GM19023 (cell line): ENCODE measurements at regions not wholly inside any gene's neighbourhood (a gene's known extent, or its start where the extent isn't known, plus 50 kb on each side); places are given as distances from the start of the nearest gene placed in this dataset.

Source experiments
- ATAC-seq: cut with Tn5 transposase; IDR thresholded peaks from one replicate; pipeline ENCODE4 v1.9.1; 2021; ENCODE audit warnings: mild to moderate bottlenecking, moderate library complexity; ENCODE audit not compliant: unreplicated experiment

DNA sequence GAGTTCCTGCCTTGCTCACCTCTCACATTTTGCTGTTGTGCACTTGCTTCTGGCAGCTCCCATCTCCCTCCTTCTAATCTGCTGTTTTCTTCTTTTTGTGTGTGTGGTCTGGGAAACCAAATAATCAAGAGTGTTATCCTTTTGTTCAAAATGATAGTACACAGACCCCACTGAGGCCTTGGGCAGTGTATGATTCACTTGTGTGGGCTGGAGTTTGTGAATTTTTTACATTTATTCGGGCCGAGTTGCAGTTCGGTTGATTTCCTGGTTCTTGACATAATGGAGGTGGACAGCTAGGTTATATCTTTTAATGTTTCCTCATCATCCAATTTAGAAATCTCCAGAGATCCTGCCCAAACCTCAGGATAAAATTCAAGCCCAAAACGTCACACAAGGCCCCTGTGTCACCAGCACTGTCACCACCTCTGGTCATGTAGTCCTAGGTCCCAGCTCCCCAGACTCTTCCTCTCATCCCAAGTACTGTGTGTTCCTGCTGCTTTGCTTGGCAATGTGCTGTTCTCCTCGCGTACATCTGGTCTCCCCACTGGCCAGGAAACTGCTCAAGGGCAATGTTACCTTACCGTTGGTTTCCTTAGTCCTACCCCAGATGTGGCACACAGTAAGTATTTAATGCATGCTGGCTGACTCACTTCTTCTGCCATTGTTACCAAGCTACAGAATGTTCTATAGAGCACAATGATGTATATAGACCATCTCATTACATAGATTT, 55.7 kb upstream of the PHACTR2 start:
- no peak for ATAC-seq

DNA sequence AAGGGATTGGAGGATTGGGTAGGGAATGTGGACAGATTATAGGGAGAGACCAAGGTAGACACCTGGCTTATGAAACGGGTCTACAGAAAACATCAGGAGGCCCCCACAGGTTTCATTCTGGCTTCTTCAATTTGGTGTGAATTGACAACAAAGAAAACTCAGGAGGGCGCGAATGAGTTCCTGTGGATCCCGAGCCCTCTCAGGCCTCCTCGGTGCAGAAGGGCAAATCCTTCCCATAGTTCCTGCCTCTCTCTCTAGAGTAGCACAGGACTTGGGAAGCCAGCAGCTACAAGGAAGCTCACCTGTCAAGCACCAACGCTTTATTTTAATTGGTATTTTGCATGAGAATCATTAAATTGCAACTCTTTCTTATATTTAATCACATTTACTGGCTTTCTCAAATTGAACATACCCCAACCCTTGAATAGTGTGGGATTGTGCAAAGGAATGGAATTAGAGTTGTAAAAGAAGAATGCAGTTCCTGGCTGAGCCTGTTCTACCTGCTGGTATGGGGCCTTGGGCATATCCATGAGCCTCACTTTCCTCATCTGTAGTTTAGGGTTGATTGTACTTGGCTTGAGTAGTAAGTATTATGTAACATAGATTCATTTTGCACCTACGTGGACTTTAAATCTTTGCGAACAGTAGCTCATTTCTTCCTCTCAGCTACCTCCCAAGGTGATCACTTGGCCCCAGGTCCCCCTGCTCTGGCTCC, 56.4 kb upstream of the PHACTR2 start:
- ATAC-seq, result no peak

DNA sequence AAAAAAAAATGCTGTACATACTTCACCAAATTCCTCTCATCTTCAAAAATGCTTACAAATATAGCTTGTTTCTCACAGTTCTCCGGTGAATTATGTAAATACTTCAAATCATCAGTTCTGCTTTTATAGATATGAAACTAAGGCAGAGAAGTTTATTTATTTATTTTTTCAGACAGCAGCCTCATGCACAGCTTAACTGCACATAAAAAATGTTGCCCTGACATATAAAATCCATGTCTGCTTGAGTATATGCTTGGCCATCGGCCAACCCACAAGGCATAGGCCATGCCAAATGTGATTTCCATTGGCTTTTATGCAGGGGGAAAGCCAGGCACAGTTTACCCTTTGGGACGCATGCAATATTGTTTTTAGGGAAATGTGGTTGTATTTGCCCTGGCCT, 57.3 kb upstream of the PHACTR2 start:
- ATAC-seq, result no peak

DNA sequence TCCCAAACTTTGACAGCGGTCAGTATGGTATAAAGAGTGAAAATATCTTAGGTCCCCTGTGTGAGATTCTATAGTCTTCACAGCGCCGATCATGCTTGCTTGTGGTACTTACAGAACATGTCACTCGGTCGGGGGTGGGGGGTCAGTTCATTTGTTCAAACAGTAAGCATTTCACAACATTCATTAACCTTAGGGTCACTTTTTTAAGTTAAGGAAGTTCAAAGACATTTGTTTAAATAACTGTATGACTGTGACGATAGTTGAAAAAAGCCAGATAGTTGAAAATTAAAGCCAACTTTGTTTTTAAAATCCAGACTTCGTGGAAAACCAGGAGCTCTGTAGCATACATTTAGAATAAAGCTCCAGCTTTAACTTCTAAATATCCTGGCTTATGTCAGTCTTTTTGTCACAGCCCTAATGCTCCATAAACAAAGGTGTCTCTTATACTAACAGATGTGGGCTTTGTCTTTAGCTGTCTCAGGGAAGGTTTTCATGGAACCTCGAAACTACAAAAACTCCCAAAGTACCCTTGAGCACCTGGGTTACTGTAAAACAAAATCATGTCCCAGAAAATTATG, 57.9 kb upstream of the PHACTR2 start:
- ATAC-seq, result no peak

DNA sequence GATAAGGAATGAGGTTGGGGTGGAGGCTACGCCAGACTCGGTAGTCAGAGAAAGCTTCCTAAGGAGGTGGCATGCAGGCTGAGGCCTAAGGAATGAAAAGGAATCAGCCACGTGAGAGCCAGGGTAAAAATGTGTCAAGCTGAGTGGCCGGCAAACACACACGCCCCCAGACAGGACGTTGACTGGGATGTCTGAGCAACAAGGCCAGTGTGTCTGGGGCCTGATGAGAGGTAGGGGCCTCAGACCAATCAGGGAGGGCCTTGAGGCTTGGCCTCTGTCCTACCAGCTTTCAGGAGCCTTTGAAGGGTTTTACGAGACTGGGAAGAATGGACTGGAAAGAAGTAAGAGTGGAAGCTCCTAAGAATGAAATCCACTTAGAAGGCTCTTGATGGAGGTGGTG, 61.0 kb upstream of the PHACTR2 start:
- no peak for ATAC-seq

DNA sequence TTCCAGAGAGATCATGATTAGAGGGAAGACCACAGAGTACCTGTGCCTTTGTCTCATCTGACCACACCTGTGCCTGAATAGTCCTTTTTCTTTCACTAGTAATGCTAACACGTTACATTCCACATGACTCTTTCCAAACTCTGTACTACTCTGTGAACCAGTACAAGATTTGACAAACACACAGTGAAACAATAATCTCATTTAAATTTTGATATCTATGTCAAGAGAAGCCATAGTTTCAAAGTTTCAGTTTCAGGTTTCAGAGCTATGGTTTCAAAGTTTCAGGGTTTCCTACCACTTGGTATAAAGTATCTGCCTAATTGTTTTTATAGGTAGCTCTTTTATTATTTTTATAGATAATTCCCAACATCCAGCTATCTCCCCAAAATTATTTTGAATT, 62.0 kb upstream of the PHACTR2 start:
- ATAC-seq, result no peak

DNA sequence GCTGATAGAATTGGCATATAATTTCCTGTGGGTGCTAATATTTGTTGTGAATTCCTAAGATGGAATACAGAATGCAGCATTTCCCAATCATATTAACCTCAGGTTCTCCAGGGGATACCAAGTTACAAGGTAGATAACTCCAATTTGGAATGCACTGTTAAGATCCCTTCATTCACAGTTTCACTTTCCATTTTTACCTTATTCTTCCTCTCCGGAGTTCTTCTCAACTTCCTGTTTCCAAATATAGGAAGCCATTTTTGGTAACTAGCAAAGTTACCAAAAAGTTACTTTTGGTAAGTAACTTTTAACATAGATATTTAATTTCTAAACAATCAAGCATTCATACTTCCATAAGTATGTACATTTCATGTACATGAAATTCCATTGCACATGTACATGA, 63.5 kb upstream of the PHACTR2 start:
- ATAC-seq, result no peak

DNA sequence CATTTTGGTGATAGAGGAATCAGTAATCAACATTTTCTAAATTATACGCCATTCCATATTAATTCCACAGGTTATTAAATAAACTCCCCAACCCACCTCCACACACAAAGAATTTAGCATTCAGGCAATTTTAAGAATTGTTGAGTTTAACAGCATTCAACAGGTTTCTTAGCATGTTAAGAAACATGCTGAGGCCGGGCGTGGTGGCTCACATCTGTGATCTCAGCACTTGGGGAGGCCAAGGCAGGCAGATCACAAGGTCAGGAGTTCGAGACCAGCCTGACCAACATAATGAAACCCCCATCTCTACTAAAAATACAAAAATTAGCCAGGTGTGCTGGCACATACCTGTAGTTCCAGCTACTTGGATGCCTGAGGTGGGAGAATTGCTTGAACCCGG, 64.0 kb upstream of the PHACTR2 start:
- ATAC-seq, result no peak

DNA sequence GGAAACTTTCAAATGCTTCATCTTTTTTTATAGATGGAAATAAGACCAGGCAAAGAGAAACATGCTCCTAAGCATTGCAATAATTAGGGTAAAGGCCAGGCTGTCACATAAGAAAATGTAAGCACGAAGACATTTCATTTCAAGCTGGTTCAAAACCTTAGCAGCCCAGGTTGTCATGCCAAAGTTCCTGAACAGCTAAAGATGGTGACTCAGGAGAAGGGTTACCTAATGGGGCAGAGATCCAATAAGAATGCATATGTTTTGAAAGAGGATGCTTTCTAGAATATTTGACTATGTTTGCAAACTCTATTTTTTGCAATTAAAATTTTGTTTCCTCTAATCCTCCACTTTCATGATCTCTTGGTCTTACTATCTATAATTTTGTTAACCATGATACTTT, 65.6 kb upstream of the PHACTR2 start:
- no peak for ATAC-seq

DNA sequence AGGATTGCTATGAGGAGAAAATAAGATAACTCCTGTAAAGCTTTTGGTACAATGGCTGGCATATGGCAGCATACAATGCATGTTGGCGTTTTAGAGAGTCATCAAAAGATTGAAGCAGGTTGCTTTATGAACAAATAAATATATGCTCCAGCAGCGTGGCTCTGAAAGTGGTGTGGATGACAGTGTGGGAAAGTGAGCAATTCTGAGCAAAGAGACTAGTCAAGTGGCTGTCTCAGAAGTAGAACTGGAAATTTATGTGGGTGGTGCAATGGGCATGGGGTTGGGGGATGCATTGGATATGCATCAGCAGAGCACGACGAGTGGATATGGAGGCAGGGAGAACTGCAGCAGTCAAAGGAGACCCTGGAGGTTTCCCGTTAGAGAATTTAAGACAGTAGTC, 66.2 kb upstream of the PHACTR2 start:
- no peak for ATAC-seq

DNA sequence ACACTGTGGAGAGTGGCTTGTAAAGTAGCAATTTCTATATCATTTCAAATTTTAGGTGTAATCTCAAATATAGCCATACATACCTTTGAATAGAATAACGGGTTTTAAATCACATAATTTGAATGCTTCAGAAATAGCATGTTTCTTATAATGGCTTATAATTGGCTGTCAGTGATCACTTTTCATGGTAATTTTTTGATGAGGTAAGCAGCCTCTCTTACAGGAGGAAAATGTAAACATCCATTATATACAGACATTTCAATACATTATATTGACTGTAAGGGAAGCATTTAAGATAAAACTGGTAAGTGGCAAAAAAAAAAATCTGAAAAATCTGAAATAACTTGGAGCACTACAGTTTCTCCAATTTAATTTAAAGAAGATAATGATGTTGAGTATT, 67.8 kb upstream of the PHACTR2 start:
- ATAC-seq, result no peak

DNA sequence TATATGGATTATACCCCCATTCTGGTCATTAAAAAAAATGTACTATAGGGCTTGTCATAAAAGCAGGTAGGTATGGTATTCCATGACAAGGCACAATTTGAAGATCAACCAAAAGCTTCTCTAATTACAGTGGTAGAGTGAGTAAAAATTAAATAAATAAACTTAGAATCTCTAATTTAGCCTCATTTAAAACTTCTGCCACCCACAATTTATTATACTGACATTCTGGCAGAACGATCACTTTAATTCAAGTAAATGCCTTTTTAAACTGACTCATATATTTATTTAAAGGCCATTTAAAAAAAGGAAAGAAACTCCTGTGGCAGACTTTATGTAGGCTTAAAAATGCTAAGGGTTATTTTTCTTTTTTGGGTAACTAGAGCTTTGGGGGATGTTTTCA, 68.3 kb upstream of the PHACTR2 start:
- ATAC-seq, result no peak

DNA sequence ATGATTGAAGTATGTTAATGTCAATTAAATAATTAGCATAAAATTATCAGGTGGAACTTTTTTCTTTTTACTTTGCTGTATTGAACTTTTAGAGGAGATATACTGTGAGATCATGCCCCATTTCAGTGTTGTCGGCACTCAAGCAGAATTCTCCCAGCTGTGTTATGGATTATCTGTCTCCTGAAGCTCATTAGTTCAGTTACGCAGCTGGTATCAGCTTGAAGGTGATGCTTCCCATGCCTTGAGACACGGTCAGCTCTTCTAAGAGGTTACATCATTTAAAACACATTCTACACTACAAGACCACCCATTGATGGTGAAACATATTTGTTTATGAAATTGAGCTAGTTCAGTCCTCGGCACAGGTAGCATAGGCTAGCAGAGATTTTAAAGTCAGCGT, 68.9 kb upstream of the PHACTR2 start:
- no peak for ATAC-seq

DNA sequence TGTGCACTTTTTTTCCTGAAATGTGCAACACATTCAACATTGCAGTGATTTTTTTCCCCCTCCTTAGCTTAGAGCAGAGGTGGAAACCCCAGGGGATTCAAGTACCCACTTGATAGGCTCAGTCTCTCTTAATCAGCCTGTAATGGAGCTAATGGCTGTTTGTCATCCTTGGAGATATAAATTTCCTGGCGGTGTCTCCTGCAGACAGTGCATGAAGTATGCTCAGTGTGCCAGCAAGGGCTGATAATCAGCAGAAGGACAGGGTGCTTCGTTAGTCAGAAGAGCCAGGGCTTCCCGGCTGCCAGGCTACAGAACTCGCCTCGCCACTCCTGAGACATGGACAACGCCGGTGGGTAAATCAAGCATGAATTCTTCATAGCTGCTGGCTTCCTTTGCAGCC, 69.8 kb upstream of the PHACTR2 start:
- ATAC-seq, result no peak

DNA sequence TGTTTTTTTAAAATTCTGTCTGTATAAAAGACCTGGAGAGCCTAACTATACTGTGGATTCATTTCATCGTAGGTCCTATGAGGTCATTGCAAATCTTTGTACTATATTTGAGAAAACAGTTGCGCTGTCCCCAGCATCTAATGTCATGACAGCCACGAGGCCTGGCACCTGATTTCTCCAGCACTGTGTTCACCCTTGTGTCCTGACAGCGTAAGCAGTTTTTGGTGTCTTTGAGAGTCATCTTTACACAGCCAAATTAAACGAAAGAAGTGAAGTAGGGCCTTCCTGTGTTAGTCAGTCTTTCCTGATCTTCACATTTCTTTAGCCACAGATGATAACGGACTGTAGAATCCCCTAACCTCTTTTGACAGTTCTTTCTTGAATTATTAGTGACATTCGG, 70.6 kb upstream of the PHACTR2 start:
- ATAC-seq, result no peak

DNA sequence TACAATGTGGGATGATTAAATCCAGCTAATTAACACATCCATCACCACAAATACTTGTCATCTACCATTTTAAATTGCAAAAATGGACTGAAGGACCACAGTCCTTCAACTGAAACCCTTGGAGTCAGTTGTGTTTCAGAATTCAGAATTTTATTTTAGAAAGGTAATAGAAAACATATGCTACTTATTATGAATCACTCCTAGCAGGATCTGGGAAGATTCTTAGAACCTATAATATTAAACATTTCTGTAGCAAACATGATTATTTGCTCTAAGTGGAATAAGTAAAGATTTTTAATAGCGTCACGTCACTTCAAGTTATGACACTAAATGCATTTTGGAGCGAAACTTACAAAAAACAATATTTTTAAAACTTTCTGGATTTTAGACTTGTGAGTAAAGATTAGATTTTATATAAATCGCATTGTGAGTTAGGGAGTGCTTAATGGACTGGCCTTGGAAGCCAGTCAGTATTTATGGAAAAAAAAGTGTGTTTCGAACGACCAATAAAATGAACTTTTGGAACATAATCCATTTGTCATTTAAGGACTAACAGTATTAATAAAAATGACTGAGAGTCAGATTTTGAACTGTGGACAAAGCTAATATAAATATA, 71.8 kb upstream of the PHACTR2 start:
- no peak for ATAC-seq

DNA sequence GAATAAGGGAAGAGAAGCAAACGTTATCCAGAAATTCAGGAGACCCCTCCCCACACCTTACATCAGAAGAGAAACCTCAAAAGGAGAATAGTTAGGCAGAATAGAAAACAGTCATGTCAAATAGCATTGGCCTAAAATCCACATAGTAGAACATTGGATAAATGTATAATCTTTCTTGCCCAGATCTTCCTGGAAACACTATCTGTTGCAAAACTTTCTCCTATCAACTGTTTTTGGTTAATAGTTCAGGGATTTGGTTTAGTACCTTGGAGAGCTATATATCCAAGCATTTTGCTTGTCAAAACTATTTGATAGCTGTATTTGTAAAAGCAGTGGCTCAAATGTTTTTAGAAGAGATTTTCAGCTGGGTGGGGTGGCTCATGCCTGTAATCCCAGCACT, 74.3 kb upstream of the PHACTR2 start:
- ATAC-seq, result no peak

DNA sequence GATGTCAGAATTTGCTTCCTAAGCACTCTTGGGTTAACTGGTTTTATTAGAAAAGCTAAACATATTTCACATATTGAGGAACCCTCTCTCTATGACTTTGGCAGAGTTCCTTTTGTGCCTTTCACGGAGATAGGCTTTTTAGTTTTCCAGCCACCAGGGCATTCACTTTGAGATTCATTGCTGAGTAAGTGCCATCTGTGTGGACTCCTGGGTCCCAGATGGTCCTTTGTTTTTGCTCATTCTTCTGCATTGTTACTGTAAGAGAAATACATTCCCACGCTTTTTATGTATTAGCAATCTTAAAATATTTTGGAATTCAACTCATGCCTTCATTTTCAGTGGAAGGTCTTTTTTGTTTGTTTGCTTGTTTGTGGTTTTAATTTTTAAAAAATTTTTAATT, 76.3 kb upstream of the PHACTR2 start:
- no peak for ATAC-seq

DNA sequence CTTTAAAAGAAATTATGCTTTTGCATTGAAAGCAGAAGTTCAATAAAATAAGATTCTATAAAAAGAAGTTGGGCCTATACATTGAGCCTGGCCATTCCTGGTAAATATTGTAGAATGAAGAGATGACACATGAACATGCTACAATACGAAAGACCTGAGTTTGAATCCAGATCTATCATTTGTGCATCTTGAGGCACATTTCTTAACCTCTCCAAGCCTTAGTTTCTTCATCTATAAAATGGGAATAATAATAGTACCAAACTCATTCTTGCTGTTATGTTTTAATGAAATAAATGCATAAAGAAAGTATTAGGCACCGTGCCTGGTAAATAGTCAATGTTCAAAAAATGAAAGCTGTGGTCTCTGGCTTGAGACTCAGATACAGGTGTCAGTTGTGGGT, 76.9 kb upstream of the PHACTR2 start:
- no peak for ATAC-seq

DNA sequence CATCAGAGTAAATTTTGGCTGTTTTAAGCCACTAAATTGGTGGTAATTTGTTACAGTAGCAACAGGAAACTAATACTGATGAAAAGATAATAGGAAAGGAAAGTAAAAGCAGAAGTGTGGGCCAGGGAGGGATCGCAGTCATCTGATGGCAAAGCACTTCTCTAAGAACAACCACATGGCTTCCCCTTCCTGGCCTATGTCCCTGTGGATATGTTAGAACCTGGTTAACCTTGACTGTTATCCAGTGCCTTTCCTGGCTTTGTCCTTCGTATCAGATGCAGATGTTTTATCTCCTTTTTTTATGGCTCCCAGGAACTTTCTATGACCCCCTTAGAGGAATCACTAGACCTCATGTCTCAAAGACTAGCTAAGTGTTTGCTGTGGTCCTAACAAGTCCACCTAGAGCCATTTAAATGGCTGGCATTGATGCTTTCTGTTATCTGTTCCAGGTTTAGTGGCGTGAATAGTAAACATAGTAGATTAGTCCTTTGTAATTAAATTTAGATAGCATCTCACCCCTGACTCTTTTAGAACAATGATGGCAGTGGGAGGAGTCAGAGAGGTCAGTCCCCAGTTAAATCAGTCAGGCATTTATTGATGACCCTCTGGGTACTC, 79.2 kb upstream of the PHACTR2 start:
- no peak for ATAC-seq

DNA sequence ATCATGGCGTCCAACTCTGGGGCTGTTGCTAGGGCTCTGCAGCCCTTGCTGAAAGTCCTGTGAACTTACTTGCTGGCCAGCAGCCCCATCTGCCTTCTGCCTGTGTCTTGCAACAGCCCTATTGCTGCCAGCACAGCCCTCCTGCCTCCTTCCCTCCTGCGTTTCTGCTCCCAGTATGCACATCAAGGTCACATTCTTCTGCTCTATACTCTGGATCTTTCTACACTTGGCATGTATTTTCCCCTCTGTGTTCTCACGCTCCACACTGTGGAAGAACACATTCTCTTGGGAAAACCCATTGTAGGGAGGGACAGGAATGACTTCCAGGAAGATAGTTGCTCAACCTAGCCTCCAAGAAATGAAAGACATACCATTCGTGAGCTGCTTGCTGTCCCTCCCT, 80.9 kb upstream of the PHACTR2 start:
- no peak for ATAC-seq
